ENCODE measurements at regions not wholly inside any gene's neighbourhood (a gene's known extent, or its start where the extent isn't known, plus 50 kb on each side); places are given as distances from the start of the nearest gene placed in this dataset.

DNA sequence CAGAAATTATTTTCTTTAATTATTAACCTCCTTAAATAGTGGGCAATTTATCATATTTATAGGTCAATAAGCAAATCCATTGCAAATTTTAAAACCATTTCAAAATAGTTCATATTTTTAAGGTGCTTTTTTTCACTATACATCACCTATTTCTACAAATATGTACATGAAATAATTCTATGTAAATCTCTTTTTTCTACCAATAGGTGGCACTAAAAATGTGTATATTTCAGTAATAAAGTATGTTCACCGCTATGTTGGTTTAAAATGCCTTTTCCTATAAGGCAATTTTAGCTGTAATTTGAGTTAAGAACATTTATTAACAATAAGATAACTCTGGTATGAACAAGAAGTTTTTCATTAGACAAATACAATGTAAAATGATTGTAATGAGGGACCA is 672.2 kb downstream of the KCTD8 start:
- no peaks in the 10 kb centered on the region for H3K4me1 ChIP-seq (ENCODE audit: control insufficient read depth, extremely low read depth, insufficient read depth, low read length)
- DNase-seq (ENCODE audit: low read depth, low spot score), result peak; percentile 24
- no peaks in the 10 kb centered on the region for H3K9me1 ChIP-seq (replicated peaks; ENCODE audit: control insufficient read depth, extremely low read depth, insufficient read depth, low read length)
- ChIA-PET POLR2A (no interaction called here), CTCF (interaction anchor here (0.7 to 3.9 kb wide), 9 partner anchors 11 to 854 kb away, joined by 3 to 55 read pairs (median 4); partner anchors contain the start of gene KCTD8)
- no peak overlapping the region for H3K27ac ChIP-seq (ENCODE audit: insufficient read depth, low read depth, low read length)
- no peak for FAIRE-seq
- BruUV-seq (replicated peaks), result no TSS peak
- intact Hi-C loops (cut with micrococcal nuclease) (loop anchor here (1.0 to 5.0 kb wide), 3 partner anchors 644 to 853 kb away; partner anchors contain the start of gene KCTD8), dilution Hi-C loops (cut with MboI; ENCODE audit: extremely low pct_ligation_motif_present, low sequenced_read_pairs) (no loop called here)
- H3K9ac ChIP-seq (replicated peaks; ENCODE audit: extremely low read depth, insufficient read depth, low read length), result no peak overlapping the region
- H3K4me2 ChIP-seq (ENCODE audit: insufficient read depth, low read length), result no peak overlapping the region
- no peaks in the 10 kb centered on the region for H3K36me3 ChIP-seq (ENCODE audit: control insufficient read depth in 2 of 2, extremely low read depth in 1 of 2, insufficient read depth in 2 of 2, low read length in 2 of 2)
- H4K20me1 ChIP-seq (replicated peaks; ENCODE audit: control insufficient read depth, extremely low read depth, insufficient read depth, low read length), result no peaks in the 10 kb centered on the region
- no peaks in the 10 kb centered on the region for H3K9me3 ChIP-seq (replicated peaks; ENCODE audit: control insufficient read depth, insufficient read depth, low read length)
- H3K27me3 ChIP-seq (ENCODE audit: control insufficient read depth in 2 of 2, insufficient read depth in 2 of 2, low read length in 2 of 2), result no peaks in the 10 kb centered on the region
- TF ChIP-seq MYC (IDR thresholded peaks at IDR 0.05; ENCODE audit: low read depth, low read length) (no peak), POLR2A (IDR thresholded peaks at IDR 0.05; ENCODE audit: low read depth, low read length) (no peak), POLR2AphosphoS5 (IDR thresholded peaks at IDR 0.05; ENCODE audit: insufficient read depth, low read depth, low read length) (no peak), FOS (IDR thresholded peaks at IDR 0.05; ENCODE audit: borderline replicate concordance, insufficient read depth, low read length) (no peak), GATA2 (IDR thresholded peaks at IDR 0.05; ENCODE audit: insufficient read depth, insufficient read length, low read depth, low read length) (no peak)
- TF ChIP-seq, protein P1, sequence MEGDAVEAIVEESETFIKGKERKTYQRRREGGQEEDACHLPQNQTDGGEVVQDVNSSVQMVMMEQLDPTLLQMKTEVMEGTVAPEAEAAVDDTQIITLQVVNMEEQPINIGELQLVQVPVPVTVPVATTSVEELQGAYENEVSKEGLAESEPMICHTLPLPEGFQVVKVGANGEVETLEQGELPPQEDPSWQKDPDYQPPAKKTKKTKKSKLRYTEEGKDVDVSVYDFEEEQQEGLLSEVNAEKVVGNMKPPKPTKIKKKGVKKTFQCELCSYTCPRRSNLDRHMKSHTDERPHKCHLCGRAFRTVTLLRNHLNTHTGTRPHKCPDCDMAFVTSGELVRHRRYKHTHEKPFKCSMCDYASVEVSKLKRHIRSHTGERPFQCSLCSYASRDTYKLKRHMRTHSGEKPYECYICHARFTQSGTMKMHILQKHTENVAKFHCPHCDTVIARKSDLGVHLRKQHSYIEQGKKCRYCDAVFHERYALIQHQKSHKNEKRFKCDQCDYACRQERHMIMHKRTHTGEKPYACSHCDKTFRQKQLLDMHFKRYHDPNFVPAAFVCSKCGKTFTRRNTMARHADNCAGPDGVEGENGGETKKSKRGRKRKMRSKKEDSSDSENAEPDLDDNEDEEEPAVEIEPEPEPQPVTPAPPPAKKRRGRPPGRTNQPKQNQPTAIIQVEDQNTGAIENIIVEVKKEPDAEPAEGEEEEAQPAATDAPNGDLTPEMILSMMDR (IDR thresholded peaks at IDR 0.05; ENCODE audit: extremely low read depth in 1 of 2, insufficient read depth in 1 of 2, low read depth in 1 of 2, low read length in 2 of 2), result no peak
- H3K79me2 ChIP-seq (ENCODE audit: control insufficient read depth, insufficient read depth, low read length), result no peaks in the 10 kb centered on the region
- H3K4me3 ChIP-seq (replicated peaks in 1 of 3; ENCODE audit: insufficient read depth in 1 of 3, low read depth in 1 of 3, low read length in 3 of 3), result no peak overlapping the region
- no peak overlapping the region for H2AFZ ChIP-seq (ENCODE audit: low read depth, low read length)
